Activated CD8-positive, alpha-beta T cell treated with anti-CD3 and anti-CD28 coated beads for 36 hours (primary cell): ENCODE measurements at regions not wholly inside any gene's neighbourhood (a gene's known extent, or its start where the extent isn't known, plus 50 kb on each side); places are given as distances from the start of the nearest gene placed in this dataset.

Experiments used
- ATAC-seq: fragments of 200-7000 bp; cut with Tn5 transposase; one replicate; pipeline ENCODE4 v1.10.0; 2021; ENCODE audit warnings: mild to moderate bottlenecking, moderate library complexity
- CTCF ChIA-PET: fragments of 350-600 bp; sonication (Branson Sonifier 250); formaldehyde crosslinking; loops from one replicate; lab custom pipeline; 2021; ENCODE audit warnings: antibody characterized with exemption; lab: Charles Lee
- POLR2A ChIA-PET: fragments of 350-600 bp; sonication (Branson Sonifier 250); formaldehyde crosslinking; loops from one replicate; lab custom pipeline; 2021; ENCODE audit warnings: antibody characterized with exemption; lab: Charles Lee
- DNase-seq: peaks from one replicate; pipeline ENCODE4 v3.0.0-alpha.2; 2020
- H3K27ac Mint-ChIP-seq: one replicate; pipeline ENCODE4 v1.8.0; 2021; ENCODE audit warnings: mild to moderate bottlenecking, mixed read lengths
- H3K27me3 Mint-ChIP-seq: one replicate; pipeline ENCODE4 v1.8.0; 2021; ENCODE audit warnings: mixed read lengths
- H3K36me3 Mint-ChIP-seq: one replicate; pipeline ENCODE4 v1.8.0; 2021; ENCODE audit warnings: low read depth, mixed read lengths
- H3K4me1 Mint-ChIP-seq: one replicate; pipeline ENCODE4 v1.8.0; 2021; ENCODE audit warnings: low read depth, mixed read lengths
- H3K4me3 Mint-ChIP-seq: one replicate; pipeline ENCODE4 v1.8.0; 2021; ENCODE audit warnings: mild to moderate bottlenecking, moderate library complexity, mixed read lengths
- H3K9me3 Mint-ChIP-seq: one replicate; pipeline ENCODE4 v1.8.0; 2021; ENCODE audit warnings: mixed read lengths
- intact Hi-C: fragments of 100-400 bp; cut with micrococcal nuclease; formaldehyde crosslinking; loops from one replicate; pipeline ENCODE4 v1.10.0; 2022
- TF ChIP-seq, protein P1 (sequence below): fragments of 200-600 bp; IDR thresholded peaks from one replicate; pipeline ENCODE4 v1.8.0; 2022; ENCODE audit warnings: antibody characterized with exemption, mild to moderate bottlenecking

DNA sequence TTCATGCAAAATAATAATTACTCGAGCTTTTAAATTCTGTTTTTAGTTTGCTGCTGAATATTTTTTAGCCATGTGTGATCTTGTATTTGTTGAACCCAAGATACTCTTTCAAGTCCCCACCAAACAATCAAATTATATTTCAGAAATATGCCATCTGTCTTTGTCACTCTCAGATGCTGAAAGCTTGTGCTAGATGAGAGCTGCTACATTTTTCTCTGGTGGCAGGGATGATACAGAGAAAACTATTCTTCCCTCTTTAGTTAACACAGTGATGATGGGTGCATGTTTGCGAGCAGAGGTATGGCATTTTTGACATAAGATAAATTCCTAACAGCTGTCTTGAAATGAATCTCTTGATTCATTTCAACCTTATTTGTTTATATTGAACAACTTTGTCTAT is 100.6 kb upstream of the NPHP3 start:
- Mint-ChIP-seq H3K27me3 (no peaks in the 10 kb centered on the region), H3K4me3 (no peak overlapping the region), H3K9me3 (no peaks in the 10 kb centered on the region), H3K4me1 (no peaks in the 10 kb centered on the region), H3K27ac (no peak overlapping the region), H3K36me3 (no peaks in the 10 kb centered on the region)
- TF ChIP-seq, protein P1, sequence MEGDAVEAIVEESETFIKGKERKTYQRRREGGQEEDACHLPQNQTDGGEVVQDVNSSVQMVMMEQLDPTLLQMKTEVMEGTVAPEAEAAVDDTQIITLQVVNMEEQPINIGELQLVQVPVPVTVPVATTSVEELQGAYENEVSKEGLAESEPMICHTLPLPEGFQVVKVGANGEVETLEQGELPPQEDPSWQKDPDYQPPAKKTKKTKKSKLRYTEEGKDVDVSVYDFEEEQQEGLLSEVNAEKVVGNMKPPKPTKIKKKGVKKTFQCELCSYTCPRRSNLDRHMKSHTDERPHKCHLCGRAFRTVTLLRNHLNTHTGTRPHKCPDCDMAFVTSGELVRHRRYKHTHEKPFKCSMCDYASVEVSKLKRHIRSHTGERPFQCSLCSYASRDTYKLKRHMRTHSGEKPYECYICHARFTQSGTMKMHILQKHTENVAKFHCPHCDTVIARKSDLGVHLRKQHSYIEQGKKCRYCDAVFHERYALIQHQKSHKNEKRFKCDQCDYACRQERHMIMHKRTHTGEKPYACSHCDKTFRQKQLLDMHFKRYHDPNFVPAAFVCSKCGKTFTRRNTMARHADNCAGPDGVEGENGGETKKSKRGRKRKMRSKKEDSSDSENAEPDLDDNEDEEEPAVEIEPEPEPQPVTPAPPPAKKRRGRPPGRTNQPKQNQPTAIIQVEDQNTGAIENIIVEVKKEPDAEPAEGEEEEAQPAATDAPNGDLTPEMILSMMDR = no peak
- ATAC-seq (no peak), DNase-seq (no peak)
- ChIA-PET POLR2A (no interaction called here), CTCF (no interaction called here)
- intact Hi-C loops = no loop called here

DNA sequence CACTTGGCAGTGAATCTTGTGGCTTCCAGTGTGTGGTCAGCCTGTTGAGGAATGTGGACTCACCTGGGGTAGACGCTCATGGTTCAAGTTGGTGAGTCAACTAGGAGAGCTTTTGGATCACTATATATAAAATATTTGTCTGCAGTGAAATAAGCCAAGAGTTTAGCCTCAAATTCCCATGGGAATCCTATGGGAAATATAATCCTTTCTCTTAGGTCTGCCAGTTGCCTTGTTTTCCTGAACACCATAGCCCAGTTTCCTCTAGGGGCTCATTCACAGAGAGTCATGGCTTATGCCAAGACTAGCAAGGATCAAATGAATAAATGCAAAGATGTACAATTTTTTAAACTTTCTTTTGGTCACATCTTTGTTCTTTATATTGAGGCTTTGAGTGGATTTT is 100.1 kb upstream of the NPHP3 start:
- ATAC-seq (no peak), DNase-seq (no peak)
- no peaks in the 10 kb centered on the region for H3K4me1 Mint-ChIP-seq
- ChIA-PET CTCF (no interaction called here), POLR2A (no interaction called here)
- H3K9me3 Mint-ChIP-seq = no peaks in the 10 kb centered on the region
- TF ChIP-seq, protein P1 = no peak
- no peak overlapping the region for H3K27ac Mint-ChIP-seq
- H3K36me3 Mint-ChIP-seq = no peaks in the 10 kb centered on the region
- no peak overlapping the region for H3K4me3 Mint-ChIP-seq
- no peaks in the 10 kb centered on the region for H3K27me3 Mint-ChIP-seq
- intact Hi-C loops = no loop called here

DNA sequence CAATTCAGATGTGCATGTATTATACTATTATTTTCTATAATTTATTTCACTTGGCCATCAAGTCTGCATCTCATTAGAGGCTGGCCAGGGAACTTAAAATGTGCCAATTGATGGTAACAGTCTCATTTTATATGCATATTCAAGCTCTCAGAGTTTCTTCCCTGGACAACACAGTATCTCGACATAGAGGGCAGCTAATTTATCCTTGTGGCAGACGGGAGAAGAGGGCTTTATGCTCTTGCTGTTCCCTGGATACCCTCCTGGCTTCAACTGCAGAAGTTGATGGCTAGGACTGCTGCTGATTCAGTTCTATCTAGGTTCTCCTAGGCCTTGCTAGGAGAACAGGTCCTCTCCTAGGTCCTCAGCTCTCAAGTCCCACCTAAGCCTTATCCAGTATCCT is 99.1 kb upstream of the NPHP3 start:
- no peaks in the 10 kb centered on the region for H3K9me3 Mint-ChIP-seq
- H3K27ac Mint-ChIP-seq = no peak overlapping the region
- POLR2A ChIA-PET = no interaction called here
- H3K4me1 Mint-ChIP-seq = no peaks in the 10 kb centered on the region
- TF ChIP-seq, protein P1 = no peak
- intact Hi-C loops = no loop called here
- no peak overlapping the region for H3K4me3 Mint-ChIP-seq
- CTCF ChIA-PET = no interaction called here
- ATAC-seq (no peak), DNase-seq (no peak)
- no peaks in the 10 kb centered on the region for H3K36me3 Mint-ChIP-seq
- no peaks in the 10 kb centered on the region for H3K27me3 Mint-ChIP-seq

DNA sequence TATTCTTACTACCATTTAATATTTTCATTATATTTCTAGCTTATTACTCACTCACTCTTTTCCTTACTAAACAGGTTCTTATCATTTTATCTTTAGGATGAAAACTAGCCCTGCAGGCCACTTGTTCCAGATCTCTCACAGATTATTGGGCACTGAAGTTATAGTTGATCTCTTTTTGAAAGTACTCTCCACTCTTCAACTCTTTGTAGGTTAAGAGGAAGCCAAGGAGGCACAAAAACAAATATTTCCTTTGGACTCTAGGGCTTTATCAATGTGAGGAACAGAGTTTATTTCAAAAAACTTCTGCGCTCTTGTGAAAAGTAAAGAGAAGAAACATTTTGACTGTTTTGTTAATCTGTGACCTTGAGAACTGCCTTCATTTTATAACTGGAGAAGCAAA is 96.0 kb upstream of the NPHP3 start:
- ATAC-seq (no peak), DNase-seq (no peak)
- Mint-ChIP-seq H3K9me3 (peaks cover under 1% of the 10 kb centered on the region), H3K4me1 (no peaks in the 10 kb centered on the region), H3K36me3 (no peaks in the 10 kb centered on the region), H3K4me3 (no peak overlapping the region), H3K27me3 (peaks cover 1% of the 10 kb centered on the region), H3K27ac (no peak overlapping the region)
- TF ChIP-seq, protein P1 = no peak
- intact Hi-C loops = no loop called here
- CTCF ChIA-PET = no interaction called here
- POLR2A ChIA-PET = no interaction called here

DNA sequence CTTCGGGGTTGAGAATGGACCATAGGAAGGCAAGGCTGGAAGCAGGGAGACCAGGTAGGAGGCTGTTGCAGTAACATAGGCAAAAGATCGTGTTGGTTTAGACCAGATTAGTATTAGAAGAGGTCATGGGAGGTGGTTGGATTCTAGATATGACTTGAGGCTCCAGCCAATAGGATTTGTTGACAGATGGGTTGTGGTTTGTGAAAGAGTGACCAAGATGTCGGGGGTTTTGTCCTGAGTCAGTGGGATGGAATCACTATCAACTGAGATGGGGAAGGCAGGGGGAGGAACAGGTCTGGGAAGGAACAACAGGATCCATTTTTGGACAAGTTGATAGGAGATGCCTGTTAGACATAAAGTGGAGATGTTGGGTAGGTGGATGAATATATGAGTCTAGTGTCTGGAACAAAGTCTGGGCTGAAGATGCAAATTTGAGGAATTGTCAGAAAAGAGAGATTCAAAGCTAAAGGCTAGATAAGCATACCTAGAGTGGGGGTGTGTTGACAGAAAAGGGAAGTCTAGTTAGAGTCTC is 95.5 kb upstream of the NPHP3 start:
- Mint-ChIP-seq H3K4me1 (no peaks in the 10 kb centered on the region), H3K27me3 (peaks cover 2% of the 10 kb centered on the region), H3K36me3 (no peaks in the 10 kb centered on the region), H3K9me3 (peaks cover 1% of the 10 kb centered on the region), H3K27ac (no peak overlapping the region), H3K4me3 (no peak overlapping the region)
- CTCF ChIA-PET = no interaction called here
- TF ChIP-seq, protein P1 = no peak
- POLR2A ChIA-PET = no interaction called here
- ATAC-seq (no peak), DNase-seq (no peak)
- intact Hi-C loops = no loop called here
